Mucosa of rectum (tissue), 2 donors: ENCODE measurements at regions not wholly inside any gene's neighbourhood (a gene's known extent, or its start where the extent isn't known, plus 50 kb on each side); places are given as distances from the start of the nearest gene placed in this dataset.
"Not testable (repeated sequence)": the region's sequence is repeated elsewhere in the genome, so short reads cannot be mapped to it uniquely, and the experiment has no call there.

Source experiments
- H3K27ac ChIP-seq, 2 donors: one replicate each; pipeline ENCODE4 v1.7.0; 2013; ENCODE audit warnings: inconsistent platforms in 2 of 2, low read depth in 2 of 2, low read length in 2 of 2
- H3K27me3 ChIP-seq, 2 donors: one replicate each; pipeline ENCODE4 v1.7.0; 2013; ENCODE audit warnings: low read length in 2 of 2; ENCODE audit not compliant: control insufficient read depth in 2 of 2, insufficient read depth in 2 of 2
- H3K36me3 ChIP-seq, 2 donors: one replicate each; pipeline ENCODE4 v1.7.0; 2013; ENCODE audit warnings: low read length in 2 of 2; ENCODE audit not compliant: control insufficient read depth in 2 of 2, insufficient read depth in 2 of 2
- H3K4me1 ChIP-seq, 2 donors: one replicate each; pipeline ENCODE4 v1.7.0; 2013; ENCODE audit warnings: low read length in 2 of 2, mild to moderate bottlenecking in 1 of 2; ENCODE audit not compliant: control insufficient read depth in 2 of 2, insufficient read depth in 2 of 2
- H3K4me3 ChIP-seq, 2 donors: one replicate each; pipeline ENCODE4 v1.7.0; 2013; ENCODE audit warnings: low read length in 2 of 2
- H3K9ac ChIP-seq, 2 donors: one replicate each; pipeline ENCODE4 v1.7.0; 2013; ENCODE audit warnings: low read length in 2 of 2, low read depth in 1 of 2, mild to moderate bottlenecking in 1 of 2
- H3K9me3 ChIP-seq, 2 donors: one replicate each; pipeline ENCODE4 v1.7.0; 2013; ENCODE audit warnings: low read length in 2 of 2; ENCODE audit not compliant: control insufficient read depth in 2 of 2
- donor health status: healthy.
- donor health status: Normal muscosa, but diverticular disease.

GRCh38 chr11:91268512-91269295 lies 955.9 kb upstream of the FAT3 start:
- not testable (repeated sequence) for H3K4me3 ChIP-seq, H3K27ac ChIP-seq, H3K9me3 ChIP-seq, H3K27me3 ChIP-seq, H3K9ac ChIP-seq, H3K4me1 ChIP-seq, H3K36me3 ChIP-seq

DNA sequence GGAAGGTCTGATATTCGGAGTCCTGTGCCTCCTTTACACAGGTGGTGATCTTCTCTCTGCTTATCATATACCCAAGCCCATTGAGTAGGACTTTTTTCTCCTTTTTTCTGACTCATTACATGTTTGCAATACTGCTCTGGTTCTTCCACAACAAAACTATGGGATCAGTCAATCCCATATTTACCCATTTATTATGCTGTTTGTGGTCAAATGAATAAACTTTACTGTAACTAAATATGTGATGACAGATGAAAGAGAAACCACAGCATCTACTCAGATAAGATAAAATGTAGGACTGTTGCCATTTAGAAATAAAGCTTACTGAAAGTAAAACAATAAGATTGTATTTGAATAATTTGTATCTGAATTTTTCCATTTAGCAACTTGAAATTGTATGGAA lies 958.7 kb upstream of the FAT3 start:
- Histone ChIP-seq H3K9ac (no peak overlapping the region), H3K27me3 (no peaks in the 10 kb centered on the region), H3K27ac (no peak overlapping the region), H3K4me3 (no peak overlapping the region), H3K9me3 (no peaks in the 10 kb centered on the region), H3K36me3 (no peaks in the 10 kb centered on the region), H3K4me1 (no peaks in the 10 kb centered on the region)

DNA sequence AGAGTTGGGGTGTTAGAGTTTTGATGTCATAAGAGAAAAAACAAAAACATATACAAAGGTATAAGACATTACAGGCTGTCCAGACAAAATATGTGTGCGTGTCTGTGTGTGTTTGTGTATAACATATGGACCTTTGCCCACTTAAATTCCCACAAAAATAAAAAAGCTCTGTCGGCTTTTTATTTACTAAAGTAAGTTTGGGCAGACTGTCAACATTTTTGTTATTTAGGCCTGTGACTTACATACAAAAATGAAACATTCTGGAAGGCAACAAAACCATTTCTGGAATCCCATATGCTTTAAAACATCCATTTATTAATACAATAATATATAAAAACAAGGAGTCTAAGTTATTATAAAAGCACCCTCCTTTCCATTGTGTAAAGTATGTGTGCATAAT lies 960.1 kb upstream of the FAT3 start:
- Histone ChIP-seq H3K36me3 (no peaks in the 10 kb centered on the region), H3K4me1 (no peaks in the 10 kb centered on the region), H3K27me3 (no peaks in the 10 kb centered on the region), H3K27ac (no peak overlapping the region), H3K9ac (no peak overlapping the region), H3K4me3 (no peak overlapping the region), H3K9me3 (no peaks in the 10 kb centered on the region)

GRCh38 chr11:91263496-91264365 lies 960.9 kb upstream of the FAT3 start:
- no peaks in the 10 kb centered on the region for H3K4me1 ChIP-seq
- no peaks in the 10 kb centered on the region for H3K36me3 ChIP-seq
- no peak overlapping the region for H3K9ac ChIP-seq
- no peaks in the 10 kb centered on the region for H3K27me3 ChIP-seq
- no peak overlapping the region for H3K27ac ChIP-seq
- no peaks in the 10 kb centered on the region for H3K9me3 ChIP-seq
- H3K4me3 ChIP-seq, result no peak overlapping the region

- H3K27ac ChIP-seq, result no peak overlapping the region
- H3K9me3 ChIP-seq, result no peaks in the 10 kb centered on the region
- H3K4me1 ChIP-seq, result no peaks in the 10 kb centered on the region
- H3K9ac ChIP-seq, result no peak overlapping the region
- no peak overlapping the region for H3K4me3 ChIP-seq
- no peaks in the 10 kb centered on the region for H3K27me3 ChIP-seq
- no peaks in the 10 kb centered on the region for H3K36me3 ChIP-seq
These were observed 963.1 kb upstream of the FAT3 start for GRCh38 chr11:91261513-91261912.

DNA sequence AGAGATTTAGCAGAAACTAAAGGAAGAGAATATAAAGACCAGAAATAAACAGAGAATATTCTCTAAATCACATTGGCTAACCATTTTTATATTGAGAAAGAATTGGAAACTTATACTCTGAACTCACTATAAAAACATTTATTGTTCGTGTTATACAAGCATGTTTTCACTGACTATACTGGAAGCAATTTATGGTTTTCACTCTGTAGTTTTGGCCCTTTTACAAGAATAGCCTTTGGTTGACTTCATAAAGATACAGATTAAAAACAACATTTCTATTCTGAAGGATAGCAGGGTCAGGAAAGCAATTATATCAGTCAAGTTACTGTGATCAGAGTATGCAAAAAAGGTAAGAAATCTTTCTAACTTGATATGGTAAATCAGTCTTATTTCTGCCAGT lies 965.7 kb upstream of the FAT3 start:
- Histone ChIP-seq H3K27me3 (no peaks in the 10 kb centered on the region), H3K9ac (no peak overlapping the region), H3K27ac (no peak overlapping the region), H3K36me3 (no peaks in the 10 kb centered on the region), H3K4me1 (no peaks in the 10 kb centered on the region), H3K9me3 (no peaks in the 10 kb centered on the region), H3K4me3 (no peak overlapping the region)

- H3K9ac ChIP-seq, result no peak overlapping the region
- no peaks in the 10 kb centered on the region for H3K27me3 ChIP-seq
- H3K4me1 ChIP-seq, result no peaks in the 10 kb centered on the region
- H3K36me3 ChIP-seq, result no peaks in the 10 kb centered on the region
- no peaks in the 10 kb centered on the region for H3K9me3 ChIP-seq
- H3K4me3 ChIP-seq, result no peak overlapping the region
- H3K27ac ChIP-seq, result no peak overlapping the region
These were observed 967.0 kb upstream of the FAT3 start for GRCh38 chr11:91257667-91258066.

GRCh38 chr11:91248199-91248807 lies 976.3 kb upstream of the FAT3 start:
- Histone ChIP-seq H3K4me3 (no peak overlapping the region), H3K27me3 (no peaks in the 10 kb centered on the region), H3K36me3 (no peaks in the 10 kb centered on the region), H3K9ac (no peak overlapping the region), H3K4me1 (no peaks in the 10 kb centered on the region), H3K9me3 (no peaks in the 10 kb centered on the region), H3K27ac (no peak overlapping the region)

- Histone ChIP-seq H3K4me1 (no peaks in the 10 kb centered on the region), H3K27me3 (no peaks in the 10 kb centered on the region), H3K9me3 (no peaks in the 10 kb centered on the region), H3K9ac (no peak overlapping the region), H3K4me3 (no peak overlapping the region), H3K27ac (no peak overlapping the region), H3K36me3 (no peaks in the 10 kb centered on the region)
These were observed 977.4 kb upstream of the FAT3 start for GRCh38 chr11:91247009-91247735.
